22Rv1 (cell line): ENCODE measurements at regions not wholly inside any gene's neighbourhood (a gene's known extent, or its start where the extent isn't known, plus 50 kb on each side); places are given as distances from the start of the nearest gene placed in this dataset.

Experiments used
- CTCF ChIP-seq: fragments of 450-650 bp; IDR thresholded peaks from 2 replicates; pipeline ENCODE4 v1.5.1; 2017; ENCODE audit warnings: mild to moderate bottlenecking
- ZFX ChIP-seq: fragments of 450-650 bp; IDR thresholded peaks from 2 replicates; pipeline ENCODE4 v1.6.1; 2017; ENCODE audit warnings: antibody characterized with exemption, borderline replicate concordance

GRCh38 chr4:186984105-186984644 is 260.5 kb upstream of the FAT1 start:
- TF ChIP-seq CTCF (no peak), ZFX (no peak)
